Endothelial cell of umbilical vein (primary cell): ENCODE measurements at regions not wholly inside any gene's neighbourhood (a gene's known extent, or its start where the extent isn't known, plus 50 kb on each side); places are given as distances from the start of the nearest gene placed in this dataset.

Experiments used
- BruUV-seq: library from RNA; stranded (reverse); fragments of 400-500 nt; replicated peaks from 2 replicates; lab custom pipeline; 2021; lab: Mats Ljungman, UMichigan
- CTCF ChIA-PET: fragments of 300-600, 350-600 bp; sonication (Branson Sonifier 250); formaldehyde crosslinking; loops from one replicate; lab custom pipeline; 2021; ENCODE audit warnings: antibody characterized with exemption, inconsistent platforms; lab: Charles Lee
- POLR2A ChIA-PET: fragments of 300-600, 350-600 bp; sonication (Branson Sonifier 250); formaldehyde crosslinking; loops from one replicate; lab custom pipeline; 2021; ENCODE audit warnings: antibody characterized with exemption, inconsistent platforms; lab: Charles Lee
- DNase-seq: peaks from one replicate; pipeline ENCODE4 v3.0.0-alpha.2; 2011; ENCODE audit warnings: low read depth, low spot score
- FAIRE-seq: peaks from 2 replicates; lab custom pipeline; 2011; peaks lifted over from hg19 to GRCh38; lab: Jason Lieb, UNC
- H2AFZ ChIP-seq: 2 replicates; pipeline ENCODE4 v1.6.0; 2012; ENCODE audit warnings: low read depth, low read length, control low read depth, inconsistent platforms
- H3K27ac ChIP-seq: 2 replicates; pipeline ENCODE4 v1.5.1; 2011; ENCODE audit warnings: low read depth, mild to moderate bottlenecking, control low read depth, low read length, moderate library complexity; ENCODE audit not compliant: insufficient read depth
- H3K27me3 ChIP-seq, 2 experiments: 2 replicates each; pipeline versions ENCODE4 v1.6.0 to v1.6.1; 2011; ENCODE audit warnings: low read length in 2 of 2, mixed read lengths in 1 of 2; ENCODE audit not compliant: control insufficient read depth in 2 of 2, insufficient read depth in 2 of 2
- H3K36me3 ChIP-seq, 2 experiments: 2 replicates in 1 of 2; 3 replicates in 1 of 2; pipeline ENCODE4 v1.5.1; 2011; ENCODE audit warnings: low read length in 2 of 2, mild to moderate bottlenecking in 1 of 2, moderate library complexity in 1 of 2; ENCODE audit not compliant: control insufficient read depth in 2 of 2, insufficient read depth in 2 of 2; ENCODE audit errors: extremely low read depth in 1 of 2
- H3K4me1 ChIP-seq: 3 replicates; pipeline ENCODE4 v1.5.1; 2011; ENCODE audit warnings: mild to moderate bottlenecking, low read length; ENCODE audit not compliant: control insufficient read depth, insufficient read depth; ENCODE audit errors: extremely low read depth
- H3K4me2 ChIP-seq: 2 replicates; pipeline ENCODE4 v1.6.1; 2011; ENCODE audit warnings: low read length, control low read depth, mixed read lengths; ENCODE audit not compliant: insufficient read depth
- H3K4me3 ChIP-seq, 3 experiments: fragments of 200-600 bp in 1 of 3; sonication (generic), shearing (Covaris generic) in 1 of 3; replicated peaks in 1 of 3; 2 replicates each; pipeline ENCODE4 v1.5.1; 2011 to 2016; ENCODE audit warnings: control low read depth in 3 of 3, low read length in 3 of 3, mild to moderate bottlenecking in 2 of 3, inconsistent platforms in 1 of 3, low read depth in 1 of 3, moderate library complexity in 1 of 3; ENCODE audit not compliant: insufficient read depth in 1 of 3
- H3K79me2 ChIP-seq: 2 replicates; pipeline ENCODE4 v1.6.0; 2012; ENCODE audit warnings: low read length, inconsistent platforms; ENCODE audit not compliant: control insufficient read depth, insufficient read depth
- H3K9ac ChIP-seq: replicated peaks from 2 replicates; pipeline ENCODE3; 2011; ENCODE audit warnings: low read length, control low read depth; ENCODE audit not compliant: insufficient read depth; ENCODE audit errors: extremely low read depth
- H3K9me1 ChIP-seq: replicated peaks from 3 replicates; pipeline ENCODE4 v1.6.0; 2011; ENCODE audit warnings: mild to moderate bottlenecking, low read length; ENCODE audit not compliant: control insufficient read depth, insufficient read depth; ENCODE audit errors: extremely low read depth
- H3K9me3 ChIP-seq: replicated peaks from 2 replicates; pipeline ENCODE4 v1.5.1; 2012; ENCODE audit warnings: low read length, inconsistent platforms; ENCODE audit not compliant: control insufficient read depth, insufficient read depth
- H4K20me1 ChIP-seq: replicated peaks from 2 replicates; pipeline ENCODE3; 2011; ENCODE audit warnings: mild to moderate bottlenecking, low read length; ENCODE audit not compliant: control insufficient read depth, insufficient read depth; ENCODE audit errors: extremely low read depth
- CTCF ChIP-seq, 2 donors: IDR thresholded peaks; 1 replicate in 1 of 2; 2 replicates in 1 of 2; pipeline ENCODE4 v1.5.1; 2011; ENCODE audit warnings: low read length in 2 of 2, mild to moderate bottlenecking in 2 of 2, moderate library complexity in 2 of 2, control low read depth in 1 of 2, inconsistent platforms in 1 of 2, low read depth in 1 of 2; ENCODE audit not compliant: insufficient read depth in 1 of 2; ENCODE audit errors: extremely low read depth in 1 of 2
- EZH2 ChIP-seq: IDR thresholded peaks from 2 replicates; pipeline ENCODE4 v1.6.1; 2012; ENCODE audit warnings: borderline replicate concordance, low read depth, mild to moderate bottlenecking, moderate library complexity, low read length, inconsistent platforms; ENCODE audit not compliant: severe bottlenecking
- FOS ChIP-seq: IDR thresholded peaks from 2 replicates; pipeline ENCODE4 v1.6.1; 2011; ENCODE audit warnings: mild to moderate bottlenecking, low read length, moderate library complexity, borderline replicate concordance; ENCODE audit not compliant: insufficient read depth
- GATA2 ChIP-seq: IDR thresholded peaks from 2 replicates; pipeline ENCODE4 v1.7.0; 2011; ENCODE audit warnings: low read depth, mild to moderate bottlenecking, moderate library complexity, mixed read lengths, low read length; ENCODE audit not compliant: insufficient read length, insufficient read depth
- JUN ChIP-seq: IDR thresholded peaks from 2 replicates; pipeline ENCODE4 v1.6.1; 2011; ENCODE audit warnings: borderline replicate concordance, low read depth; ENCODE audit not compliant: insufficient read length, insufficient read depth
- MYC ChIP-seq: IDR thresholded peaks from one replicate; pipeline ENCODE4 v1.6.1; 2011; ENCODE audit warnings: mild to moderate bottlenecking, low read depth, low read length
- POLR2A ChIP-seq: IDR thresholded peaks from 2 replicates; pipeline ENCODE4 v1.6.1; 2012; ENCODE audit warnings: low read depth, mild to moderate bottlenecking, control low read depth, low read length
- POLR2AphosphoS5 ChIP-seq: IDR thresholded peaks from 2 replicates; pipeline ENCODE4 v1.6.1; 2012; ENCODE audit warnings: low read depth, mild to moderate bottlenecking, control low read depth, low read length, moderate library complexity; ENCODE audit not compliant: insufficient read depth
- dilution Hi-C: fragments of 300-500 bp; cut with MboI; formaldehyde crosslinking; loops from one replicate; pipeline ENCODE4 v1.15.0; 2019; ENCODE audit warnings: low sequenced_read_pairs; ENCODE audit not compliant: extremely low pct_ligation_motif_present
- intact Hi-C: fragments of 100-400 bp; cut with micrococcal nuclease; formaldehyde crosslinking; loops from one replicate; pipeline ENCODE4 v1.10.0; 2022
- TF ChIP-seq, protein P1 (sequence below): IDR thresholded peaks from 2 replicates; pipeline ENCODE4 v1.6.1; 2011; ENCODE audit not compliant: insufficient read depth, insufficient read length

DNA sequence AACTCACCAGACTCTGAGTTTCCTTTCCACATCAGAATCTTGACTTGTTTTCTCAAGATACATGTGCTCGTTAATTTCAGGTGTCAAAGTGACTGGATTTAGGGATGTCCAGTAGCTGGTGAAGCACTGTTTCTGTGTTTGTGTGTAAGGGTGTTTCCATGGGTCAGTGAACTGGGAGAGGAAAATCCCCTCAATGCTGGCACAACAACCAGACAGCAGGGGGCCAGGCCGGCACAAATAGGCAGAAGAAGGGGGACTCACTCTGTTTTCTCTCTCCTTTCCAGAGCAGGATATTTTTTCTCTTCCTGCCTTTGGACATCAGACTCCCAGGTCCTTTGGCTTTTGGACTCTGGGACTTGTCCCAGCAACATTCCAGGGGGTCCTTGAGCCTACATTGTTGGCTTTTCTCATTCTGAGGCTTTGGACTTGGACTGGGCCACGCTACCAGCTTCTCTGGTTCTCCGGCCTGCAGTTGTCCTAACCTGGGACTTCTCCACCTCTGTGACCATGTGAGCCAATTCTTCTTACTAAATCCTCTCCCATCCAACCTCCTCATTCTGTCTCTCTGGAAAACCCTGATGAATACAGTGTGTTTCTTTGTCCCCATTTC is 144.0 kb downstream of the CAAP1 start:
- Histone ChIP-seq H3K36me3 (no peaks in the 10 kb centered on the region), H3K4me1 (no peaks in the 10 kb centered on the region), H3K27me3 (peaks cover 0 to 9% of the 10 kb centered on the region in 2 experiments), H3K9me3 (no peaks in the 10 kb centered on the region), H3K9me1 (no peaks in the 10 kb centered on the region), H3K79me2 (no peaks in the 10 kb centered on the region), H3K27ac (no peak overlapping the region), H3K9ac (no peak overlapping the region), H4K20me1 (no peaks in the 10 kb centered on the region), H3K4me3 (no peak overlapping the region), H3K4me2 (no peak overlapping the region), H2AFZ (no peak overlapping the region)
- no peak for DNase-seq
- ChIA-PET CTCF (no interaction called here), POLR2A (no interaction called here)
- TF ChIP-seq, protein P1, sequence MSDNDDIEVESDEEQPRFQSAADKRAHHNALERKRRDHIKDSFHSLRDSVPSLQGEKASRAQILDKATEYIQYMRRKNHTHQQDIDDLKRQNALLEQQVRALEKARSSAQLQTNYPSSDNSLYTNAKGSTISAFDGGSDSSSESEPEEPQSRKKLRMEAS = no peak
- TF ChIP-seq JUN (no peak), POLR2AphosphoS5 (no peak), GATA2 (no peak), FOS (no peak), EZH2 (no peak), POLR2A (no peak), MYC (no peak), CTCF (IDR thresholded peaks at IDR 0.05; ENCODE audit: extremely low read depth in 1 of 2, insufficient read depth in 1 of 2, low read depth in 1 of 2, low read length in 2 of 2) (no peak)
- BruUV-seq = no TSS peak
- dilution Hi-C loops (no loop called here), intact Hi-C loops (no loop called here)
- no peak for FAIRE-seq
